CD14-positive monocyte (primary cell): ENCODE measurements at regions not wholly inside any gene's neighbourhood (a gene's known extent, or its start where the extent isn't known, plus 50 kb on each side); places are given as distances from the start of the nearest gene placed in this dataset.
A peak's percentile ranks its signal among the peaks of the same experiment; 100 is the strongest.

Source experiments
- DNase-seq, 3 donors: peaks; one replicate each; pipeline ENCODE4 v3.0.0-alpha.2; 2011 to 2022
- H2AFZ ChIP-seq: 2 replicates; pipeline ENCODE4 v1.6.0; 2012; ENCODE audit warnings: mild to moderate bottlenecking, low read depth, low read length, inconsistent platforms; ENCODE audit not compliant: insufficient read depth, poor library complexity, severe bottlenecking
- H3K27ac ChIP-seq, 2 donors: 1 replicate in 1 of 2; 2 replicates in 1 of 2; pipeline ENCODE4 v1.5.1; 2012 to 2013; ENCODE audit warnings: low read length in 2 of 2, control low read depth in 1 of 2, inconsistent platforms in 1 of 2, low read depth in 1 of 2, mild to moderate bottlenecking in 1 of 2
- H3K27me3 ChIP-seq, 2 donors: one replicate each; pipeline versions ENCODE4 v1.6.0 to v1.6.1; 2011 to 2013; ENCODE audit warnings: low read length in 2 of 2; ENCODE audit not compliant: control insufficient read depth in 2 of 2, insufficient read depth in 2 of 2
- H3K36me3 ChIP-seq, 2 donors: replicated peaks in 1 of 2; 1 replicate in 1 of 2; 2 replicates in 1 of 2; pipeline versions ENCODE4 v1.5.1 to v1.6.1; 2012 to 2013; ENCODE audit warnings: low read length in 2 of 2, control low read depth in 1 of 2, inconsistent platforms in 1 of 2, mild to moderate bottlenecking in 1 of 2; ENCODE audit not compliant: insufficient read depth in 2 of 2, control insufficient read depth in 1 of 2
- H3K4me1 ChIP-seq, 2 donors: 1 replicate in 1 of 2; 2 replicates in 1 of 2; pipeline versions ENCODE4 v1.5.1 to v1.6.1; 2012 to 2013; ENCODE audit warnings: low read length in 2 of 2, control low read depth in 1 of 2, inconsistent platforms in 1 of 2, mild to moderate bottlenecking in 1 of 2, moderate library complexity in 1 of 2; ENCODE audit not compliant: insufficient read depth in 2 of 2, control insufficient read depth in 1 of 2
- H3K4me2 ChIP-seq: replicated peaks from 2 replicates; pipeline ENCODE3; 2012; ENCODE audit warnings: low read length, moderate library complexity, mild to moderate bottlenecking; ENCODE audit not compliant: poor library complexity, severe bottlenecking; ENCODE audit errors: extremely low read depth
- H3K4me3 ChIP-seq, 3 experiments: fragments of 200-600 bp in 1 of 3; sonication (generic) in 1 of 3; replicated peaks in 1 of 3; 1 replicate in 2 of 3; 2 replicates in 1 of 3; pipeline ENCODE4 v1.5.1; 2011 to 2013; ENCODE audit warnings: low read length in 3 of 3, mild to moderate bottlenecking in 3 of 3, control low read depth in 2 of 3, low read depth in 2 of 3, inconsistent platforms in 1 of 3, moderate library complexity in 1 of 3
- H3K79me2 ChIP-seq: 2 replicates; pipeline ENCODE4 v1.6.0; 2012; ENCODE audit warnings: mild to moderate bottlenecking, control low read depth, inconsistent platforms, low read length, moderate library complexity; ENCODE audit not compliant: insufficient read depth
- H3K9ac ChIP-seq: 2 replicates; pipeline ENCODE4 v1.6.0; 2017; ENCODE audit warnings: low read length, mild to moderate bottlenecking; ENCODE audit not compliant: insufficient read depth, poor library complexity, severe bottlenecking
- H3K9me3 ChIP-seq, 2 donors: replicated peaks in 1 of 2; 1 replicate in 1 of 2; 2 replicates in 1 of 2; pipeline versions ENCODE4 v1.5.1 to v1.6.1; 2012 to 2013; ENCODE audit warnings: low read length in 2 of 2, control low read depth in 1 of 2; ENCODE audit not compliant: control insufficient read depth in 1 of 2, insufficient read depth in 1 of 2
- H4K20me1 ChIP-seq: 2 replicates; pipeline ENCODE4 v1.6.0; 2012; ENCODE audit warnings: mild to moderate bottlenecking, low read length, control low read depth, moderate library complexity; ENCODE audit not compliant: insufficient read depth
- H3K27ac Mint-ChIP-seq, 7 donors: one replicate each; pipeline ENCODE4 v1.8.0; 2020; ENCODE audit warnings: mild to moderate bottlenecking in 7 of 7, mixed read lengths in 7 of 7, moderate library complexity in 6 of 7, inconsistent platforms in 2 of 7
- H3K27me3 Mint-ChIP-seq, 3 donors: one replicate each; pipeline ENCODE4 v1.8.0; 2021 to 2022; ENCODE audit warnings: low read depth in 3 of 3, mild to moderate bottlenecking in 3 of 3, mixed read lengths in 3 of 3, moderate library complexity in 3 of 3, inconsistent platforms in 1 of 3
- H3K36me3 Mint-ChIP-seq, 2 donors: one replicate each; pipeline ENCODE4 v1.8.0; 2020; ENCODE audit warnings: mixed read lengths in 2 of 2, inconsistent platforms in 1 of 2, mild to moderate bottlenecking in 1 of 2
- H3K4me1 Mint-ChIP-seq: one replicate; pipeline ENCODE4 v1.8.0; 2020; ENCODE audit warnings: mild to moderate bottlenecking, mixed read lengths
- H3K4me3 Mint-ChIP-seq, 2 donors: one replicate each; pipeline ENCODE4 v1.8.0; 2020; ENCODE audit warnings: mild to moderate bottlenecking in 2 of 2, mixed read lengths in 2 of 2, moderate library complexity in 1 of 2
- H3K9me3 Mint-ChIP-seq, 7 donors: one replicate each; pipeline ENCODE4 v1.8.0; 2020 to 2022; ENCODE audit warnings: mixed read lengths in 7 of 7, mild to moderate bottlenecking in 6 of 7, moderate library complexity in 6 of 7, inconsistent platforms in 2 of 7
- WGBS: methylation state at CpG from one replicate; pipeline ENCODE4 v1.1.5; 2013; ENCODE audit warnings: missing lambda C conversion rate; ENCODE audit not compliant: insufficient coverage; 5-methylcytosine and 5-hydroxymethylcytosine counted together
- intact Hi-C, 2 donors: fragments of 100-400 bp; cut with micrococcal nuclease; formaldehyde crosslinking; loops; one replicate each; pipeline versions ENCODE4 v1.15.0 to v1.15.1; 2023
- TF ChIP-seq, protein P1 (sequence below): fragments of 200-600 bp; IDR thresholded peaks from one replicate; pipeline ENCODE4 v1.8.0; 2022; ENCODE audit warnings: antibody characterized with exemption, mild to moderate bottlenecking

DNA sequence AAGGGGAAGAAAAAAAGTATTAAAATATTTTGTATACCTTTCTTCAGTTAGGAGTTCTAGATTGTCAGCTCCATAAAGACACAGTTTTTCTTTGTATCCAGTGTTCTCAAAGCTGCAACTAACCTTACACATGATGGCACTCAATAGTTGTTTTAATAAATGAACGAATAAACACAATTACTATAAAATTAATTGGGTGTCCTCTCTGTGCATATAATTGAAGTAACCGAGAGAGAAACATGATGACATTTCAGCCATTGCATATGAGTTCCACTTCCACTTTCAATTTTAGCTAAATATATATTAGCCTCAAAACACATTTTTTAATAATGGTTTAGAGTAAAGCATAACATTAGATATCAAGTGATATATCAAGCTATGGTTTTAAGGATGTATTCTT is 671.2 kb downstream of the LRFN5 start:
- WGBS, result no CpG with 5 or more reads among the region's 2 CpGs
- no peak for DNase-seq
- H3K9ac ChIP-seq, result no peak overlapping the region

GRCh38 chr14:42269234-42269633 is 662.6 kb downstream of the LRFN5 start:
- WGBS, result no CpG with 5 or more reads among the region's 1 CpG
- Histone ChIP-seq H3K4me2 (no peak overlapping the region), H3K27ac (no peak overlapping the region), H3K9me3 (no peaks in the 10 kb centered on the region), H3K9ac (no peak overlapping the region), H2AFZ (no peak overlapping the region), H3K36me3 (no peaks in the 10 kb centered on the region), H3K79me2 (no peaks in the 10 kb centered on the region), H3K27me3 (no peaks in the 10 kb centered on the region), H3K4me3 (no peak overlapping the region), H4K20me1 (no peaks in the 10 kb centered on the region), H3K4me1 (no peaks in the 10 kb centered on the region)
- TF ChIP-seq, protein P1, sequence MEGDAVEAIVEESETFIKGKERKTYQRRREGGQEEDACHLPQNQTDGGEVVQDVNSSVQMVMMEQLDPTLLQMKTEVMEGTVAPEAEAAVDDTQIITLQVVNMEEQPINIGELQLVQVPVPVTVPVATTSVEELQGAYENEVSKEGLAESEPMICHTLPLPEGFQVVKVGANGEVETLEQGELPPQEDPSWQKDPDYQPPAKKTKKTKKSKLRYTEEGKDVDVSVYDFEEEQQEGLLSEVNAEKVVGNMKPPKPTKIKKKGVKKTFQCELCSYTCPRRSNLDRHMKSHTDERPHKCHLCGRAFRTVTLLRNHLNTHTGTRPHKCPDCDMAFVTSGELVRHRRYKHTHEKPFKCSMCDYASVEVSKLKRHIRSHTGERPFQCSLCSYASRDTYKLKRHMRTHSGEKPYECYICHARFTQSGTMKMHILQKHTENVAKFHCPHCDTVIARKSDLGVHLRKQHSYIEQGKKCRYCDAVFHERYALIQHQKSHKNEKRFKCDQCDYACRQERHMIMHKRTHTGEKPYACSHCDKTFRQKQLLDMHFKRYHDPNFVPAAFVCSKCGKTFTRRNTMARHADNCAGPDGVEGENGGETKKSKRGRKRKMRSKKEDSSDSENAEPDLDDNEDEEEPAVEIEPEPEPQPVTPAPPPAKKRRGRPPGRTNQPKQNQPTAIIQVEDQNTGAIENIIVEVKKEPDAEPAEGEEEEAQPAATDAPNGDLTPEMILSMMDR, result no peak
- peaks cover 0 to 4% (median 0%) of the 10 kb centered on the region in 3 donors for H3K27me3 Mint-ChIP-seq
- no peak for DNase-seq
- no peaks in the 10 kb centered on the region for H3K4me1 Mint-ChIP-seq
- no peak overlapping the region for H3K4me3 Mint-ChIP-seq
- no peak overlapping the region for H3K27ac Mint-ChIP-seq
- H3K36me3 Mint-ChIP-seq, result no peaks in the 10 kb centered on the region
- H3K9me3 Mint-ChIP-seq, result peaks cover 0 to 17% (median 9%) of the 10 kb centered on the region in 7 donors
- intact Hi-C loops, result no loop called here

More for the DNA sequence above, 671.2 kb downstream of the LRFN5 start:
- TF ChIP-seq, protein P1, result no peak
- intact Hi-C loops, result no loop called here
- H3K9me3 Mint-ChIP-seq, result peaks cover 2 to 24% (median 17%) of the 10 kb centered on the region in 7 donors
- H3K4me1 ChIP-seq, result no peaks in the 10 kb centered on the region
- H4K20me1 ChIP-seq, result no peaks in the 10 kb centered on the region
- H3K4me3 ChIP-seq, result no peak overlapping the region
- H3K4me1 Mint-ChIP-seq, result peaks cover 3% of the 10 kb centered on the region
- H3K27ac Mint-ChIP-seq, result no peak overlapping the region
- no peaks in the 10 kb centered on the region for H3K27me3 ChIP-seq
- no peaks in the 10 kb centered on the region for H3K79me2 ChIP-seq
- no peaks in the 10 kb centered on the region for H3K9me3 ChIP-seq
- no peaks in the 10 kb centered on the region for H3K27me3 Mint-ChIP-seq
- peak overlapping the region; percentile 37 for H2AFZ ChIP-seq
- H3K36me3 ChIP-seq, result no peaks in the 10 kb centered on the region
- H3K4me2 ChIP-seq, result no peak overlapping the region
- no peak overlapping the region for H3K4me3 Mint-ChIP-seq
- no peak overlapping the region for H3K27ac ChIP-seq
- H3K36me3 Mint-ChIP-seq, result no peaks in the 10 kb centered on the region
